Activated CD4-positive, alpha-beta T cell treated with anti-CD3 and anti-CD28 coated beads, Interleukin-2, amount 50 U/mL, for 48 hours (primary cell): ENCODE measurements at regions not wholly inside any gene's neighbourhood (a gene's known extent, or its start where the extent isn't known, plus 50 kb on each side); places are given as distances from the start of the nearest gene placed in this dataset.
"Not testable (repeated sequence)": the region's sequence is repeated elsewhere in the genome, so short reads cannot be mapped to it uniquely, and the experiment has no call there.

Experiments used
- DNase-seq, 2 experiments: peaks; one replicate each; pipeline ENCODE4 v3.0.0-alpha.2; 2020

GRCh38 chr4:146124023-146124680 lies 51.4 kb upstream of the LSM6 start:
- DNase-seq = peak in 1 of 2 experiments; percentile 23

- DNase-seq = no peak
Observed at GRCh38 chr4:146123231-146123630, 52.3 kb upstream of the LSM6 start.

- DNase-seq = no peak
Observed at GRCh38 chr4:146122398-146122797, 53.1 kb upstream of the LSM6 start.

- DNase-seq = no peak
Observed at GRCh38 chr4:146121757-146122156, 53.8 kb upstream of the LSM6 start.

GRCh38 chr4:146119845-146120404 lies 55.6 kb upstream of the LSM6 start:
- no peak for DNase-seq

GRCh38 chr4:146114066-146114465 lies 61.5 kb upstream of the LSM6 start:
- DNase-seq = no peak

GRCh38 chr4:146113171-146113570 lies 62.3 kb upstream of the LSM6 start:
- DNase-seq = no peak

GRCh38 chr4:146112389-146112788 lies 63.1 kb upstream of the LSM6 start:
- DNase-seq = no peak

GRCh38 chr4:146110871-146111485 lies 64.5 kb upstream of the LSM6 start:
- DNase-seq = no peak

- DNase-seq = no peak
Observed at GRCh38 chr4:146108756-146109155, 66.8 kb upstream of the LSM6 start.

- no peak for DNase-seq
Observed at GRCh38 chr4:146107587-146108240, 67.8 kb upstream of the LSM6 start.

GRCh38 chr4:146105464-146105863 lies 70.1 kb upstream of the LSM6 start:
- DNase-seq = no peak

- DNase-seq = no peak
Observed at GRCh38 chr4:146104541-146104940, 71.0 kb upstream of the LSM6 start.

GRCh38 chr4:146104052-146104451 lies 71.5 kb upstream of the LSM6 start:
- DNase-seq = not testable (repeated sequence)

- DNase-seq = no peak
Observed at GRCh38 chr4:146099585-146099984, 75.9 kb upstream of the LSM6 start.

GRCh38 chr4:146098978-146099377 lies 76.5 kb upstream of the LSM6 start:
- no peak for DNase-seq

GRCh38 chr4:146098397-146098796 lies 77.1 kb upstream of the LSM6 start:
- DNase-seq = no peak

- DNase-seq = no peak
Observed at GRCh38 chr4:146096371-146096770, 79.1 kb upstream of the LSM6 start.

GRCh38 chr4:146095860-146096259 lies 79.7 kb upstream of the LSM6 start:
- no peak for DNase-seq

GRCh38 chr4:146095091-146095690 lies 80.3 kb upstream of the LSM6 start:
- peak; percentile 8 to 35 for DNase-seq

- no peak for DNase-seq
Observed at GRCh38 chr4:146088690-146089089, 86.8 kb upstream of the LSM6 start.

GRCh38 chr4:146087856-146088255 lies 87.7 kb upstream of the LSM6 start:
- no peak for DNase-seq

GRCh38 chr4:146076081-146076480 lies 99.4 kb upstream of the LSM6 start:
- DNase-seq = no peak

- DNase-seq = no peak
Observed at GRCh38 chr4:146073517-146073916, 102.0 kb upstream of the LSM6 start.
